ENCODE measurements at regions not wholly inside any gene's neighbourhood (a gene's known extent, or its start where the extent isn't known, plus 50 kb on each side); places are given as distances from the start of the nearest gene placed in this dataset.

- TF ChIP-seq CEBPB (IDR thresholded peaks at IDR 0.05) (no peak), REST (IDR thresholded peaks at IDR 0.05; ENCODE audit: low read depth) (no peak), EP300 (IDR thresholded peaks at IDR 0.05; ENCODE audit: borderline replicate concordance) (no peak)
Measured at GRCh38 chr20:16216227-16216913, 356.9 kb downstream of the KIF16B start.
